ENCODE measurements at regions not wholly inside any gene's neighbourhood (a gene's known extent, or its start where the extent isn't known, plus 50 kb on each side); places are given as distances from the start of the nearest gene placed in this dataset.

DNA sequence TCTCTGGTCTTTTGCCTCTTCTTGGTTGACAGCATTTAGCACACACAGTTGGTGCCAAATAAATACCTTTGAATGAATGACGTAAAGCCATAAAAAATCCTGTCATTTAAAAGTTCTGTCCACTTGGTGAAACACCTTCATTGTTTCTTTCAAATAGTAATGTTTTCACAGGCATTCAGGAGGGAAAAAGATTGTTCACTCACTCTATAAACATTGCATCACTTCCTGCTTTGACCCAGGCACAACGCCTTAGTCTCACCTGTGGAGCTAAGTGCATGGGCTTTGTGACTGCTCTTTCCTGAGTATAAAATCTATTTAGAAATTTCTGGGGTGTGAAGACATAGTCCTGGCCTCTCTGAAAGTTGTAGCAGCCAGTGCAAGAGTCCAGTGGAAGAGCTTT lies 88.9 kb upstream of the CXCL14 start:
- Histone ChIP-seq H3K9ac (ENCODE audit: insufficient read depth, low read length) (no peak overlapping the region), H3K79me2 (ENCODE audit: control insufficient read depth, insufficient read depth, low read length) (no peaks in the 10 kb centered on the region), H3K4me2 (ENCODE audit: extremely low read depth, insufficient read depth, low read length) (no peak overlapping the region), H2AFZ (ENCODE audit: low read length) (no peak overlapping the region), H3K36me3 (ENCODE audit: control insufficient read depth, insufficient read depth, low read length) (no peaks in the 10 kb centered on the region), H4K20me1 (ENCODE audit: control insufficient read depth, extremely low read depth, insufficient read depth, low read length) (no peaks in the 10 kb centered on the region), H3K27ac (ENCODE audit: insufficient read depth, low read length) (no peak overlapping the region), H3K4me1 (ENCODE audit: control insufficient read depth, extremely low read depth, insufficient read depth, low read length) (no peaks in the 10 kb centered on the region), H3K9me3 (ENCODE audit: control insufficient read depth, insufficient read depth, low read depth, low read length) (no peaks in the 10 kb centered on the region), H3K27me3 (ENCODE audit: control insufficient read depth, insufficient read depth, low read length) (no peaks in the 10 kb centered on the region), H3K4me3 (replicated peaks in 1 of 4; ENCODE audit: control extremely low read depth in 1 of 4, insufficient read depth in 1 of 4, low read depth in 3 of 4, low read length in 4 of 4) (no peak overlapping the region)
- DNase-seq (ENCODE audit: low read depth in 2 of 2), result no peak
- TF ChIP-seq, protein P1, sequence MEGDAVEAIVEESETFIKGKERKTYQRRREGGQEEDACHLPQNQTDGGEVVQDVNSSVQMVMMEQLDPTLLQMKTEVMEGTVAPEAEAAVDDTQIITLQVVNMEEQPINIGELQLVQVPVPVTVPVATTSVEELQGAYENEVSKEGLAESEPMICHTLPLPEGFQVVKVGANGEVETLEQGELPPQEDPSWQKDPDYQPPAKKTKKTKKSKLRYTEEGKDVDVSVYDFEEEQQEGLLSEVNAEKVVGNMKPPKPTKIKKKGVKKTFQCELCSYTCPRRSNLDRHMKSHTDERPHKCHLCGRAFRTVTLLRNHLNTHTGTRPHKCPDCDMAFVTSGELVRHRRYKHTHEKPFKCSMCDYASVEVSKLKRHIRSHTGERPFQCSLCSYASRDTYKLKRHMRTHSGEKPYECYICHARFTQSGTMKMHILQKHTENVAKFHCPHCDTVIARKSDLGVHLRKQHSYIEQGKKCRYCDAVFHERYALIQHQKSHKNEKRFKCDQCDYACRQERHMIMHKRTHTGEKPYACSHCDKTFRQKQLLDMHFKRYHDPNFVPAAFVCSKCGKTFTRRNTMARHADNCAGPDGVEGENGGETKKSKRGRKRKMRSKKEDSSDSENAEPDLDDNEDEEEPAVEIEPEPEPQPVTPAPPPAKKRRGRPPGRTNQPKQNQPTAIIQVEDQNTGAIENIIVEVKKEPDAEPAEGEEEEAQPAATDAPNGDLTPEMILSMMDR (conservative IDR thresholded peaks at IDR 0.05 in 1 of 2, IDR thresholded peaks at IDR 0.05 in 1 of 2; ENCODE audit: low read depth in 1 of 2, low read length in 2 of 2), result no peak
- TF ChIP-seq EZH2 (IDR thresholded peaks at IDR 0.05; ENCODE audit: low read length, missing control alignments), result no peak

DNA sequence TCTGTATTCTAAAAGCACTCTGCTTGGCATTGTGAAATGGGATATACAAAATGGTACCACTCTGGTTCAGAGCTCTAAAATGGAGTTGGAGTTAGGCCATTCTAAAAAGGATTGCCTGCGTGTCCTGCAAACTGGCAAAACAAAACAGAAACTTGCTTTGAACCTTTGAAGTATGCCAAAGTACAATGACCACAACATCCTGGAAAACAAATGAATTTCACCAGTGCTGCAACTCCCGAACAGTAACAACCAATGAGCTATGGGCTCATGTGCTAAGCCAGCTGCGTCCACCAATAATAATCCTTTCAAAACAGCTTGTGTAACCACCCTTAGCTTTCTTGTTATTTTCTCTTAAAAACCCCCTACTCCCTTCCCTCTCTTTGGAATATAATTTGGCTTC lies 88.4 kb upstream of the CXCL14 start:
- no peak for DNase-seq (ENCODE audit: low read depth in 2 of 2)
- H3K79me2 ChIP-seq (ENCODE audit: control insufficient read depth, insufficient read depth, low read length), result no peaks in the 10 kb centered on the region
- H4K20me1 ChIP-seq (ENCODE audit: control insufficient read depth, extremely low read depth, insufficient read depth, low read length), result no peaks in the 10 kb centered on the region
- no peak overlapping the region for H2AFZ ChIP-seq (ENCODE audit: low read length)
- H3K4me1 ChIP-seq (ENCODE audit: control insufficient read depth, extremely low read depth, insufficient read depth, low read length), result no peaks in the 10 kb centered on the region
- no peaks in the 10 kb centered on the region for H3K9me3 ChIP-seq (ENCODE audit: control insufficient read depth, insufficient read depth, low read depth, low read length)
- H3K27me3 ChIP-seq (ENCODE audit: control insufficient read depth, insufficient read depth, low read length), result no peaks in the 10 kb centered on the region
- no peak overlapping the region for H3K27ac ChIP-seq (ENCODE audit: insufficient read depth, low read length)
- H3K4me3 ChIP-seq (replicated peaks in 1 of 4; ENCODE audit: control extremely low read depth in 1 of 4, insufficient read depth in 1 of 4, low read depth in 3 of 4, low read length in 4 of 4), result no peak overlapping the region
- no peak for TF ChIP-seq EZH2 (IDR thresholded peaks at IDR 0.05; ENCODE audit: low read length, missing control alignments)
- TF ChIP-seq, protein P1 (conservative IDR thresholded peaks at IDR 0.05 in 1 of 2, IDR thresholded peaks at IDR 0.05 in 1 of 2; ENCODE audit: low read depth in 1 of 2, low read length in 2 of 2), result no peak
- H3K36me3 ChIP-seq (ENCODE audit: control insufficient read depth, insufficient read depth, low read length), result no peaks in the 10 kb centered on the region
- H3K9ac ChIP-seq (ENCODE audit: insufficient read depth, low read length), result no peak overlapping the region
- no peak overlapping the region for H3K4me2 ChIP-seq (ENCODE audit: extremely low read depth, insufficient read depth, low read length)

DNA sequence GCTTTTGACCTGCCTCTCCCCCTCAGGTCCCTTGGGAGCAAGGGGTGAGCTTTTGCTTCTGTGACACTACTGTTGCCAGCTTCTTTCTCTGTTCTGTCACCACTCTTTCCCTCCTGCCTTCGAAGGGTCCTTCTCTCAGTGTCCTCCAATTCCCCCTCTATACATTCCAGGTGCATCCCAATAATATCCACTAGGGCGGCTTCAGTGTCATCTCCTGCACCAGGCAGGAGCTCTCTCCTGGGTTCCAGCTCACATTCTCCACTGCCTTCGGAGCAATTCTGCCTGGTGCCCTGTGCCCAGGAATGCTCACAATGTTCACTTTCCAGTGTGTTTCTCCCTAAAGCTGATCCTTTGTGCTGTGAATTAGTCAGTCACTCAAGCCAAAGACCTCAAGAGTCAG lies 83.9 kb upstream of the CXCL14 start:
- Histone ChIP-seq H3K9ac (ENCODE audit: insufficient read depth, low read length) (no peak overlapping the region), H3K4me2 (ENCODE audit: extremely low read depth, insufficient read depth, low read length) (no peak overlapping the region), H3K9me3 (ENCODE audit: control insufficient read depth, insufficient read depth, low read depth, low read length) (no peaks in the 10 kb centered on the region), H3K4me3 (replicated peaks in 1 of 4; ENCODE audit: control extremely low read depth in 1 of 4, insufficient read depth in 1 of 4, low read depth in 3 of 4, low read length in 4 of 4) (no peak overlapping the region), H2AFZ (ENCODE audit: low read length) (no peak overlapping the region), H3K36me3 (ENCODE audit: control insufficient read depth, insufficient read depth, low read length) (no peaks in the 10 kb centered on the region), H3K4me1 (ENCODE audit: control insufficient read depth, extremely low read depth, insufficient read depth, low read length) (no peaks in the 10 kb centered on the region), H3K27ac (ENCODE audit: insufficient read depth, low read length) (no peak overlapping the region), H3K27me3 (ENCODE audit: control insufficient read depth, insufficient read depth, low read length) (no peaks in the 10 kb centered on the region), H3K79me2 (ENCODE audit: control insufficient read depth, insufficient read depth, low read length) (no peaks in the 10 kb centered on the region), H4K20me1 (ENCODE audit: control insufficient read depth, extremely low read depth, insufficient read depth, low read length) (no peaks in the 10 kb centered on the region)
- no peak for TF ChIP-seq EZH2 (IDR thresholded peaks at IDR 0.05; ENCODE audit: low read length, missing control alignments)
- TF ChIP-seq, protein P1 (conservative IDR thresholded peaks at IDR 0.05 in 1 of 2, IDR thresholded peaks at IDR 0.05 in 1 of 2; ENCODE audit: low read depth in 1 of 2, low read length in 2 of 2), result no peak
- no peak for DNase-seq (ENCODE audit: low read depth in 2 of 2)

All from fibroblast of lung (primary cell).